HFF-Myc (cell line): ENCODE measurements at regions not wholly inside any gene's neighbourhood (a gene's known extent, or its start where the extent isn't known, plus 50 kb on each side); places are given as distances from the start of the nearest gene placed in this dataset.

Experiments
- DNase-seq: peaks from one replicate; pipeline ENCODE4 v3.0.0-alpha.2; 2011; ENCODE audit warnings: low read depth; ENCODE audit errors: extremely low read depth
- H3K4me3 ChIP-seq: replicated peaks from 2 replicates; pipeline ENCODE4 v1.5.1; 2011; ENCODE audit warnings: low read depth, mild to moderate bottlenecking, control low read depth, low read length
- TF ChIP-seq, protein P1 (sequence below): IDR thresholded peaks from 2 replicates; pipeline ENCODE4 v1.5.1; 2012; ENCODE audit warnings: mild to moderate bottlenecking, low read depth, low read length, control low read depth; ENCODE audit errors: missing control alignments

DNA sequence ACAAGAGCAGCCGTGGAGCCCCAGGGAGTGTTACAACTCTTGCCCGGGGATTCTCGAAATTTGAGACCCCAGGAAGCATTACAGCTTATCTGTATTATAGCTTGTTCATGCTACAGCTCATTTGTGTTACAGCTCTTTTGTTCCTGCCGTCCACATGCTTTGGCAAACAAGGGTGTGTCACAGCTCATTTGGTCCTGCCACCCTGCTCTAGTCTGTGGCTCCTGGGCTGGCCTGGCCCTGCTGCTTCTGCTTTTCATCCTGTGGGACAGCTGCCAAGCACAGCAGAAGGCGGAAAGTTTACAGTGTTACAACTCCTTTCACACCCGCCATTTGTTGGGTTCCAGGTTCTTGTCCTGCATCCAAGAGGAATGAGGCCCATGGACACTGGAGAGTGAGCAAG, 685.0 kb downstream of the SLCO4C1 start:
- DNase-seq = no peak
- no peak overlapping the region for H3K4me3 ChIP-seq
- TF ChIP-seq, protein P1, sequence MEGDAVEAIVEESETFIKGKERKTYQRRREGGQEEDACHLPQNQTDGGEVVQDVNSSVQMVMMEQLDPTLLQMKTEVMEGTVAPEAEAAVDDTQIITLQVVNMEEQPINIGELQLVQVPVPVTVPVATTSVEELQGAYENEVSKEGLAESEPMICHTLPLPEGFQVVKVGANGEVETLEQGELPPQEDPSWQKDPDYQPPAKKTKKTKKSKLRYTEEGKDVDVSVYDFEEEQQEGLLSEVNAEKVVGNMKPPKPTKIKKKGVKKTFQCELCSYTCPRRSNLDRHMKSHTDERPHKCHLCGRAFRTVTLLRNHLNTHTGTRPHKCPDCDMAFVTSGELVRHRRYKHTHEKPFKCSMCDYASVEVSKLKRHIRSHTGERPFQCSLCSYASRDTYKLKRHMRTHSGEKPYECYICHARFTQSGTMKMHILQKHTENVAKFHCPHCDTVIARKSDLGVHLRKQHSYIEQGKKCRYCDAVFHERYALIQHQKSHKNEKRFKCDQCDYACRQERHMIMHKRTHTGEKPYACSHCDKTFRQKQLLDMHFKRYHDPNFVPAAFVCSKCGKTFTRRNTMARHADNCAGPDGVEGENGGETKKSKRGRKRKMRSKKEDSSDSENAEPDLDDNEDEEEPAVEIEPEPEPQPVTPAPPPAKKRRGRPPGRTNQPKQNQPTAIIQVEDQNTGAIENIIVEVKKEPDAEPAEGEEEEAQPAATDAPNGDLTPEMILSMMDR = no peak

DNA sequence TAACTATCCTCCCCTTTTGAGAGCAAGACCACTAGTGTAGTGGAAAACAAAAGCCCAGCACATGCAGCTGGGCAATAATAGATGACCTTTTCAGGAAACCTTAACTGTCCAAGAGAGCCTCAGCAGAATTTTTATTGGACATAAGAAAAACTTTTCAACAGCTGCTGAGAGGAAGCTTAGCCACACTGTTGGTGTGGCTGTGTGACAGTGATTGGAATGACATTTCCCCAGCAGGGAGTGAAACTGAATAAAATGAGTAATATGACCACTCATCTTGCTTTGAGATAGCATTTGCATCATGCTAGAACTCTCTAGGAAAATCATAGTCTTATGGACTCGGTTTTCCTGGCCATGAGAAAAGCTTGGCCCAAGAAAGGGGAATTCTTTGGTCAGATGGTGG, 687.8 kb downstream of the SLCO4C1 start:
- no peak for DNase-seq
- TF ChIP-seq, protein P1 = no peak
- no peak overlapping the region for H3K4me3 ChIP-seq

DNA sequence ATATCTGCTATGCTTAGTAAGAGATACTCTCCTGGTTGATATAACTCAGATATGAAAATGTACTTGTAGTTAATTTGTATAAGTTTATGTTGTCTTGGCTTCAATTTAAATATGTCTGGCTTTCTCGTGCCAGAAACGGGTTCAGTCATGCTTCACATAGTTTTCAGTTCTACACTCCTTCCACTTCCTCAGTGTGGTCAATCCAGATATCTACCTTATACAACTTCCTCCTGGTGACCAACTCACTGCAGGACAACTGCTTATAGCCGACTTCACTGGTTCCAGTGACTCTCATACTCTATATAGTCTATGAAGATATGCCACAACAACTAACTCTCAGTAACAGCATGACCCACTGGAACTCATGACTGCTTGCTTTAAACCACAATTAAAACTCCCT, 690.4 kb downstream of the SLCO4C1 start:
- TF ChIP-seq, protein P1 = no peak
- no peak overlapping the region for H3K4me3 ChIP-seq
- no peak for DNase-seq

DNA sequence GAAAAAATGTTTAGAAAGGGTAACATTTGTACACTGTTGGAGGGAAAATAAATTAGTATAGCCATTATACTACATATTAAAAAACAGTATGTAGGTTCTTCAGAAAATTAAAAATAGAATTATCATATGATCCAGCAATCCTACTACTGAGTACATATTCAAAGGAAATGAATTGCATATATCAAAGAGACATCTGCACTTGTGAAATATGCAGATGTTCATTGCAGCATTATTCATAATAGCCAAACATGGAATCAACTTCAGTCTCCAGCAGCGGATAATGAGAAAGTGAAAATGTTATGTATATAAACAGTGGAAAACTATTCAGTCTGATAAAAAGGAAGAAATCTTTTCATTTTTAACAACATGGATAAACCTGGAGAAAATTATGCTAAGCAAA, 695.5 kb downstream of the SLCO4C1 start:
- H3K4me3 ChIP-seq = no peak overlapping the region
- TF ChIP-seq, protein P1 = no peak

DNA sequence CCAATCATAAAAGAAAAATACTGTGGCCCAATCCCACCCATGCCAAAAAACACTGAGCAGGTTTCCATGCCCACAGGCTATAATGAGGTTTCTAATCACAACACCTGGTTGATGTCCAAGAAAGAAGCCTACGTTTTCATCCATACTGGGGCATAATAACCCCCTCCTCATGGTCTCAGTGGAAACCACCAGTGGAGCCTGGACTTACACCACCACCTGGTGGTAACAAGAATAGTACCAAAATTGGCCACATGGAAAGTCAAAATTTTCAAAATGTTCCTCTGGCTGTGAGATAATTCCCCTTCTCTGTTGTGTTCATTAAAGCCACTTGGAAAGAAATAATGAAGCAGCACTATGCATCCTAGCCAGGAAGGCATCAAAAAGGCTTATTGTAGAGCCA, 687.3 kb upstream of the ST8SIA4 start:
- H3K4me3 ChIP-seq = no peak overlapping the region
- no peak for DNase-seq
- TF ChIP-seq, protein P1 = no peak

More for the DNA sequence above, 695.5 kb downstream of the SLCO4C1 start:
- no peak for DNase-seq

DNA sequence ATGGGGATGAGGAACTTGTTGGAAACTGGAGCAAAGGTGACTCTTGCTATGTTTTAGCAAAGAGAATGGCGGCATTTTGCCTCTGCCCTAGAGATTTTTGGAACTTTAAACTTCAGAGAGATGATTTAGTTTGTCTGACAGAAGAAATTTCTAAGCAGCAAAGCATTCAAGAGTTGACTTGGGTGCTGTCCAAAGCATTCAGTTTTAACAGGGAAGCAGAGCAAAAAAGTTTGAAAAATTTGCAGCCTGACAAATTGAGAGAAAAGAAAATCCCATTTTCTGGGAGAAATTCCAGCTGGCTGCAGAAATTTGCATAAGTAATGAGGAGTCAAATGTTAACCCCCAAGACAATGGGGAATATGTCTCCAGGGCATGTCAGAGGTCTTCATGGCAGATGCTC, 682.3 kb upstream of the ST8SIA4 start:
- no peak overlapping the region for H3K4me3 ChIP-seq
- TF ChIP-seq, protein P1 = no peak
- DNase-seq = no peak

DNA sequence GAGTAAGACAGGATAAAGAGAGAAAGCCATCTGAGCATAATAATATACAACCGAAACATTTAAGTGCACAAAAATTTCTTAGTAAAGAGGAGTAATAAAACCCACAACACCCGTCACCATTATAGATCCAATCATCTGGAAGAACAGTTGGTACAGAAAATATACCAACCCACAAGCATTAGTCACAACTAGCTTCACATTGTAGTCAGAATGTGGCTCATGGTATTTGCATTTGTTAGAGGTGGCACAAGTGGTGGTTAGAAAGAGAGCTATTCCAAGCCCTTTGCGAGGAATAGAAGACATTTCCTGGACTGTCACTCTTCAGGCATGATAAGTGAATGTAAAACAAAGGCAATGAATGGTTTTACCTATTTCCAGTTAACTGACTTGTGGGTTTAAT, 677.5 kb upstream of the ST8SIA4 start:
- TF ChIP-seq, protein P1 = no peak
- H3K4me3 ChIP-seq = no peak overlapping the region
- DNase-seq = no peak
